ENCODE measurements at regions not wholly inside any gene's neighbourhood (a gene's known extent, or its start where the extent isn't known, plus 50 kb on each side); places are given as distances from the start of the nearest gene placed in this dataset.

DNA sequence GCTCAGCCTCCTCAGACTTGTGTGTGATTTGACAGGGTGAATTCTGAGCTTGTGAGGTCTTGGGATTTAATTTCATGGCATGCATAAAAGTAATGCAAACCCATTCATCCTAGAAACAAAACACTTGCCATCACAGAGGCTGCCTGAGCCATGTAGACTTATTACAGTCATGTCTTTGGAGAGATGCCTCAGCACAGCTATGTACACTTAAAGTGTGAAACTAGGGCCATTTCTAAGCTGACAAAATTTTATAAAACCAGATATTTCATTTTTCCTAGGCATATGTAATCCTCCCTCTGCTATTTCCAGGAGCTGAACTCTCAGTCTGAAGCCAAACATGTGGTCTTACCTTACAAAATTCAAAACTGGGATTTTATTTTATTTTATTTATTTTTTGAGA is 322.2 kb upstream of the SPHKAP start:
- ChIA-PET CTCF (no interaction called here), POLR2A (no interaction called here)
- BruUV-seq (replicated peaks): no TSS peak
- Histone ChIP-seq H3K4me1 (ENCODE audit: control insufficient read depth, extremely low read depth, insufficient read depth, low read length) (no peaks in the 10 kb centered on the region), H3K79me2 (ENCODE audit: control insufficient read depth, insufficient read depth, low read length) (no peaks in the 10 kb centered on the region), H3K9me1 (replicated peaks; ENCODE audit: control insufficient read depth, extremely low read depth, insufficient read depth, low read length) (no peaks in the 10 kb centered on the region), H3K27me3 (ENCODE audit: control insufficient read depth in 2 of 2, insufficient read depth in 2 of 2, low read length in 2 of 2) (no peaks in the 10 kb centered on the region), H2AFZ (ENCODE audit: low read depth, low read length) (no peak overlapping the region), H3K27ac (ENCODE audit: insufficient read depth, low read depth, low read length) (no peak overlapping the region), H4K20me1 (replicated peaks; ENCODE audit: control insufficient read depth, extremely low read depth, insufficient read depth, low read length) (no peaks in the 10 kb centered on the region), H3K4me2 (ENCODE audit: insufficient read depth, low read length) (no peak overlapping the region), H3K36me3 (ENCODE audit: control insufficient read depth in 2 of 2, extremely low read depth in 1 of 2, insufficient read depth in 2 of 2, low read length in 2 of 2) (no peaks in the 10 kb centered on the region), H3K9ac (replicated peaks; ENCODE audit: extremely low read depth, insufficient read depth, low read length) (no peak overlapping the region), H3K4me3 (replicated peaks in 1 of 3; ENCODE audit: insufficient read depth in 1 of 3, low read depth in 1 of 3, low read length in 3 of 3) (no peak overlapping the region), H3K9me3 (replicated peaks; ENCODE audit: control insufficient read depth, insufficient read depth, low read length) (peaks cover 5% of the 10 kb centered on the region)
- intact Hi-C loops (cut with micrococcal nuclease) (no loop called here), dilution Hi-C loops (cut with MboI; ENCODE audit: extremely low pct_ligation_motif_present, low sequenced_read_pairs) (no loop called here)
- TF ChIP-seq, protein P1, sequence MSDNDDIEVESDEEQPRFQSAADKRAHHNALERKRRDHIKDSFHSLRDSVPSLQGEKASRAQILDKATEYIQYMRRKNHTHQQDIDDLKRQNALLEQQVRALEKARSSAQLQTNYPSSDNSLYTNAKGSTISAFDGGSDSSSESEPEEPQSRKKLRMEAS (IDR thresholded peaks at IDR 0.05; ENCODE audit: insufficient read depth, insufficient read length): no peak
- TF ChIP-seq MYC (IDR thresholded peaks at IDR 0.05; ENCODE audit: low read depth, low read length): no peak
- TF ChIP-seq GATA2 (IDR thresholded peaks at IDR 0.05; ENCODE audit: insufficient read depth, insufficient read length, low read depth, low read length): no peak
- no peak for TF ChIP-seq FOS (IDR thresholded peaks at IDR 0.05; ENCODE audit: borderline replicate concordance, insufficient read depth, low read length)
- TF ChIP-seq, protein P2, sequence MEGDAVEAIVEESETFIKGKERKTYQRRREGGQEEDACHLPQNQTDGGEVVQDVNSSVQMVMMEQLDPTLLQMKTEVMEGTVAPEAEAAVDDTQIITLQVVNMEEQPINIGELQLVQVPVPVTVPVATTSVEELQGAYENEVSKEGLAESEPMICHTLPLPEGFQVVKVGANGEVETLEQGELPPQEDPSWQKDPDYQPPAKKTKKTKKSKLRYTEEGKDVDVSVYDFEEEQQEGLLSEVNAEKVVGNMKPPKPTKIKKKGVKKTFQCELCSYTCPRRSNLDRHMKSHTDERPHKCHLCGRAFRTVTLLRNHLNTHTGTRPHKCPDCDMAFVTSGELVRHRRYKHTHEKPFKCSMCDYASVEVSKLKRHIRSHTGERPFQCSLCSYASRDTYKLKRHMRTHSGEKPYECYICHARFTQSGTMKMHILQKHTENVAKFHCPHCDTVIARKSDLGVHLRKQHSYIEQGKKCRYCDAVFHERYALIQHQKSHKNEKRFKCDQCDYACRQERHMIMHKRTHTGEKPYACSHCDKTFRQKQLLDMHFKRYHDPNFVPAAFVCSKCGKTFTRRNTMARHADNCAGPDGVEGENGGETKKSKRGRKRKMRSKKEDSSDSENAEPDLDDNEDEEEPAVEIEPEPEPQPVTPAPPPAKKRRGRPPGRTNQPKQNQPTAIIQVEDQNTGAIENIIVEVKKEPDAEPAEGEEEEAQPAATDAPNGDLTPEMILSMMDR (IDR thresholded peaks at IDR 0.05; ENCODE audit: extremely low read depth in 1 of 2, insufficient read depth in 1 of 2, low read depth in 1 of 2, low read length in 2 of 2): no peak
- TF ChIP-seq POLR2A (IDR thresholded peaks at IDR 0.05; ENCODE audit: low read depth, low read length): no peak
- TF ChIP-seq JUN (IDR thresholded peaks at IDR 0.05; ENCODE audit: borderline replicate concordance, insufficient read depth, insufficient read length, low read depth): no peak
- no peak for TF ChIP-seq EZH2 (IDR thresholded peaks at IDR 0.05; ENCODE audit: borderline replicate concordance, low read depth, low read length, severe bottlenecking)
- TF ChIP-seq POLR2AphosphoS5 (IDR thresholded peaks at IDR 0.05; ENCODE audit: insufficient read depth, low read depth, low read length): no peak
- DNase-seq (ENCODE audit: low read depth, low spot score) (no peak), FAIRE-seq (no peak)

All from endothelial cell of umbilical vein (primary cell).